ENCODE measurements at regions not wholly inside any gene's neighbourhood (a gene's known extent, or its start where the extent isn't known, plus 50 kb on each side); places are given as distances from the start of the nearest gene placed in this dataset.

GRCh38 chr21:24969068-24969467, 638.2 kb downstream of the MRPL39 start:
- H2AK5ac ChIP-seq (ENCODE audit: low read depth, low read length): no peak overlapping the region
- H3K9me3 ChIP-seq (ENCODE audit: insufficient read depth in 2 of 2, low read depth in 1 of 2, low read length in 1 of 2): peaks cover 4 to 8% of the 10 kb centered on the region in 2 experiments; a peak in 2 of 4 replicates
- no peak overlapping the region for H2BK15ac ChIP-seq (ENCODE audit: low read length)
- no peaks in the 10 kb centered on the region for H3K4me1 ChIP-seq (replicated peaks in 1 of 4; ENCODE audit: control insufficient read depth in 3 of 4, insufficient read depth in 4 of 4, low read length in 3 of 4)
- no peak overlapping the region for H3K18ac ChIP-seq (ENCODE audit: extremely low read depth, low read length)
- H3K27ac ChIP-seq (ENCODE audit: low read depth, low read length): no peak overlapping the region
- DNase-seq (ENCODE audit: low read depth in 1 of 2, low spot score in 2 of 2) (no peak), FAIRE-seq (no peak)
- no peak overlapping the region for H4K8ac ChIP-seq (ENCODE audit: extremely low read depth, insufficient read depth, low read length)
- no peak overlapping the region for H2BK5ac ChIP-seq (ENCODE audit: low read depth, low read length)
- CTCF ChIA-PET (ENCODE audit: partially characterized antibody): interaction anchor here (1.3 kb wide), 1 partner anchor 9 kb away, joined by 3 read pairs; no protein-coding TSS in a partner anchor
- no peaks in the 10 kb centered on the region for H3K79me2 ChIP-seq (ENCODE audit: control insufficient read depth in 1 of 2, insufficient read depth in 2 of 2, low read length in 2 of 2)
- no peaks in the 10 kb centered on the region for H3K27me3 ChIP-seq (replicated peaks in 1 of 4; ENCODE audit: control insufficient read depth in 3 of 4, extremely low read depth in 1 of 4, insufficient read depth in 3 of 4, low read length in 3 of 4)
- H3K4me3 ChIP-seq (ENCODE audit: extremely low read depth in 1 of 4, insufficient read depth in 2 of 4, low read depth in 3 of 4, low read length in 4 of 4): no peak overlapping the region
- no peak overlapping the region for H3K9ac ChIP-seq (replicated peaks in 1 of 4; ENCODE audit: extremely low read depth in 1 of 4, low read depth in 3 of 4, low read length in 3 of 4)
- H2BK12ac ChIP-seq (ENCODE audit: low read depth, low read length): no peak overlapping the region
- no peak overlapping the region for H3K14ac ChIP-seq (ENCODE audit: insufficient read length)
- H4K91ac ChIP-seq (replicated peaks; ENCODE audit: insufficient read length, low read length): no peak overlapping the region
- H3K4me2 ChIP-seq (ENCODE audit: insufficient read depth in 1 of 2, low read depth in 2 of 2, low read length in 2 of 2): no peak overlapping the region
- WGBS, 2 experiments (ENCODE audit: extremely low coverage in 1 of 2, insufficient coverage in 1 of 2, insufficient read length in 1 of 2, insufficient replicate concordance in 2 of 2, low coverage in 1 of 2, low lambda C conversion rate in 2 of 2, missing lambda C conversion rate in 1 of 2): 83% methylated on average over 1 of the region's 1 CpG; no CpG with 5 or more reads in 1 of the 2 experiments
- no peaks in the 10 kb centered on the region for H4K20me1 ChIP-seq (replicated peaks in 1 of 2; ENCODE audit: control insufficient read depth in 1 of 2, insufficient read depth in 2 of 2, low read length in 2 of 2)
- no peak overlapping the region for H3K23ac ChIP-seq (ENCODE audit: insufficient read length)
- H3K23me2 ChIP-seq (ENCODE audit: low read depth, low read length): no peaks in the 10 kb centered on the region
- H3K79me1 ChIP-seq (ENCODE audit: low read depth, low read length): no peaks in the 10 kb centered on the region
- H3K36me3 ChIP-seq (ENCODE audit: control insufficient read depth in 2 of 4, insufficient read depth in 4 of 4, low read length in 3 of 4): no peaks in the 10 kb centered on the region
- no peak overlapping the region for H3K56ac ChIP-seq (replicated peaks; ENCODE audit: insufficient read length, low read depth, low read length)
- POLR2A ChIA-PET (ENCODE audit: partially characterized antibody): no interaction called here
- H4K5ac ChIP-seq (ENCODE audit: insufficient read length, low read depth, low read length): no peak overlapping the region
- H2BK20ac ChIP-seq (ENCODE audit: low read length): no peak overlapping the region
- no peak overlapping the region for H2AFZ ChIP-seq (ENCODE audit: low read length)
- no peak overlapping the region for H3K4ac ChIP-seq (replicated peaks; ENCODE audit: insufficient read length, low read depth, low read length)
- H2BK120ac ChIP-seq (replicated peaks; ENCODE audit: low read depth, low read length): no peak overlapping the region
- no peak for TF ChIP-seq KDM1A (IDR thresholded peaks at IDR 0.05; ENCODE audit: borderline replicate concordance, low read length)
- TF ChIP-seq SRF (IDR thresholded peaks at IDR 0.05; ENCODE audit: low read depth, low read length): no peak
- no peak for TF ChIP-seq CTBP2 (IDR thresholded peaks at IDR 0.05; ENCODE audit: borderline replicate concordance, insufficient read depth, insufficient read length, low read length)
- no peak for TF ChIP-seq KDM4A (IDR thresholded peaks at IDR 0.05; ENCODE audit: low read depth, low read length, severe bottlenecking)
- TF ChIP-seq SP4 (IDR thresholded peaks at IDR 0.05; ENCODE audit: low read length): no peak
- TF ChIP-seq CBX8 (IDR thresholded peaks at IDR 0.05; ENCODE audit: borderline replicate concordance, low read depth, low read length): no peak
- no peak for TF ChIP-seq SP2 (IDR thresholded peaks at IDR 0.05; ENCODE audit: low read length)
- TF ChIP-seq EZH2 (IDR thresholded peaks at IDR 0.05; ENCODE audit: low read depth, low read length, severe bottlenecking): no peak
- TF ChIP-seq ASH2L (IDR thresholded peaks at IDR 0.05; ENCODE audit: low read length): no peak
- TF ChIP-seq BCL11A (IDR thresholded peaks at IDR 0.05; ENCODE audit: low read depth in 2 of 2, low read length in 2 of 2): no peak
- no peak for TF ChIP-seq TBP (IDR thresholded peaks at IDR 0.05; ENCODE audit: low read depth, low read length)
- no peak for TF ChIP-seq MAX (IDR thresholded peaks at IDR 0.05)
- TF ChIP-seq GTF2F1 (IDR thresholded peaks at IDR 0.05; ENCODE audit: borderline replicate concordance, low read depth, low read length): no peak
- TF ChIP-seq HDAC6 (IDR thresholded peaks at IDR 0.05; ENCODE audit: low read depth, low read length): no peak
- TF ChIP-seq CHD1 (IDR thresholded peaks at IDR 0.05; ENCODE audit: low read depth, low read length): no peak
